NCI-H1436 treated with DMSO at 0.1 percent for 48 hours (cell line): ENCODE measurements at regions not wholly inside any gene's neighbourhood (a gene's known extent, or its start where the extent isn't known, plus 50 kb on each side); places are given as distances from the start of the nearest gene placed in this dataset.
"Not testable (repeated sequence)": the region's sequence is repeated elsewhere in the genome, so short reads cannot be mapped to it uniquely, and the experiment has no call there.

ENCODE experiments used
- DNase-seq: peaks from one replicate; lab custom pipeline; 2025; lab: John Stamatoyannopoulos, UW

DNA sequence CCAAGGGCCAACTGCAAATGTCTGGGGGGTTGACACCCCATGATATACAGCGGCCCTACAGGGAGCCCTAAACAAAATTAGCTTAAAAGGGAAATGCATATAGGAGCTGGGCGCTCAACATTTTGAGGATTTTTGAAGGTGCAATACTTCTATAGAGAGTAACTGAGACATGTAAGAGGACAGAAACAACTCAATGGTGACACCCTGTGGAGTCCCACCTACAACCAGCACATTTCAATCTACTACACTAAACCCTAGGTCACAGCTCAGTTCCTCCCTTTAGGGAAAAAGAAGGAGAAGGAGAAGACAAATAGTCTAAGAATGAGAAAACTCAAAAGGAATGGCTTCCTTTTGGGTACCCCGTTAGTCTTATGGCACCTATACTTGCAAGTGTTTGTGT is 1010.5 kb upstream of the NOVA1 start:
- no peak for DNase-seq

DNA sequence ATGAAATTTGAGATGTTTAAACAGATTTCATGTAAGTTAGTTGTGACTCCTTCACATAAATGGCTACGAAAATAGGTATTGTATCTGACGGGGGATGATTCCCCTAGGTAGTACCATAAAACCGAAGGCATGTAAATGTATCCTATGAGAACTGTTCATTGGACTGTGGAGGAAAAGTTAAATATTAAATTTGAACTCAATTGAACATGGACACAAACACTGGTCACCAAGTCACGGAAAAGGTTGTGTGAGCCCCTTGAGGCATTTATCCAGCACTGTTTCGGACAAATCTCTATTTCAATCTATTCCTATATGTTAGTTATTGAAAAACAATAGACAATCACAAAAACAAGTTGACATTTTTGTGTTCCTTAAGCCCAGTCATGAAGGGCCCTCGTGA is 1014.3 kb upstream of the NOVA1 start:
- no peak for DNase-seq

DNA sequence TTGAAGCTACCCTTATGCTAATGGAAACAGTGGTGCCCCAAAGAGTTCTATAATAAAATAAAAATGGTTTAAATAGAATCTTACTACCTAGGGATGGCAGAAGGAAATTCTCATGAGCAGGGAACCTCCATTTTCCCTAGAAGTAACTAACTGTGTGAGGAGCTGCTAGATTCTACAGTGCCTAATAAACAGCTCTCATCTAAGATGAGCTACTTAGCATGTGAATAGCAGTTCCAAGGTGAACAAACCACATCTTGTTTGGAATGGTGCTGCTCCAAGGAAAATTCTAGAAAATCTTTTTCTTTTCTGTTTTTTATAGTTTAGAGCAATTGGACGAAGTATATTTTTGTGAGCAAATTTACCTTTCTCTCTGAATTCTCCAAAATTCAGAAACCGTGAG is 1015.3 kb upstream of the NOVA1 start:
- no peak for DNase-seq

- no peak for DNase-seq
Measured at GRCh38 chr14:27623782-27624181, 1025.9 kb upstream of the NOVA1 start.

GRCh38 chr14:27634056-27634970 is 1036.5 kb upstream of the NOVA1 start:
- DNase-seq, result no peak

- DNase-seq, result not testable (repeated sequence)
Measured at GRCh38 chr14:27640688-27641087, 1042.9 kb upstream of the NOVA1 start.

- DNase-seq, result no peak
Measured at GRCh38 chr14:27642251-27642866, 1044.5 kb upstream of the NOVA1 start.

DNA sequence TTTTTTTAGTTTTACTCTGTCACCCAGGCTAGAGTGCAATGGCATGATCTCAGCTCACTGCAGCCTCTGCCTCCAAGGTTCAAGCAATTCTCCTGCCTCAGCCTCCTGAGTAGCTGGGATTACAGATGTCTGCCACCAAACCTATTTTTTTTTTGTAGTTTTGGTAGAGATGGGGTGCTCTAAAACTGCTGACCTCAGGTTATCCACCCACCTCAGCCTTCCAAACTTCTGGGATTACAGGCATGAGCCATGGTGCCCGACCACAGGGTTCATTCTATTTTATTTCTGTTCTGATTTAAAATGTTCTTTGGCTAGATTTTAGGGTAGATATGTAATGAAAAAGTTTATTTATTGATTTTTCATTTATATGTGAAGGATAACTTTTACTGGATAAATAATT is 1062.8 kb upstream of the NOVA1 start:
- DNase-seq, result no peak

- DNase-seq, result no peak
Measured at GRCh38 chr14:27668531-27668930, 1070.7 kb upstream of the NOVA1 start.

- DNase-seq, result no peak
Measured at GRCh38 chr14:27672047-27672446, 1074.2 kb upstream of the NOVA1 start.

DNA sequence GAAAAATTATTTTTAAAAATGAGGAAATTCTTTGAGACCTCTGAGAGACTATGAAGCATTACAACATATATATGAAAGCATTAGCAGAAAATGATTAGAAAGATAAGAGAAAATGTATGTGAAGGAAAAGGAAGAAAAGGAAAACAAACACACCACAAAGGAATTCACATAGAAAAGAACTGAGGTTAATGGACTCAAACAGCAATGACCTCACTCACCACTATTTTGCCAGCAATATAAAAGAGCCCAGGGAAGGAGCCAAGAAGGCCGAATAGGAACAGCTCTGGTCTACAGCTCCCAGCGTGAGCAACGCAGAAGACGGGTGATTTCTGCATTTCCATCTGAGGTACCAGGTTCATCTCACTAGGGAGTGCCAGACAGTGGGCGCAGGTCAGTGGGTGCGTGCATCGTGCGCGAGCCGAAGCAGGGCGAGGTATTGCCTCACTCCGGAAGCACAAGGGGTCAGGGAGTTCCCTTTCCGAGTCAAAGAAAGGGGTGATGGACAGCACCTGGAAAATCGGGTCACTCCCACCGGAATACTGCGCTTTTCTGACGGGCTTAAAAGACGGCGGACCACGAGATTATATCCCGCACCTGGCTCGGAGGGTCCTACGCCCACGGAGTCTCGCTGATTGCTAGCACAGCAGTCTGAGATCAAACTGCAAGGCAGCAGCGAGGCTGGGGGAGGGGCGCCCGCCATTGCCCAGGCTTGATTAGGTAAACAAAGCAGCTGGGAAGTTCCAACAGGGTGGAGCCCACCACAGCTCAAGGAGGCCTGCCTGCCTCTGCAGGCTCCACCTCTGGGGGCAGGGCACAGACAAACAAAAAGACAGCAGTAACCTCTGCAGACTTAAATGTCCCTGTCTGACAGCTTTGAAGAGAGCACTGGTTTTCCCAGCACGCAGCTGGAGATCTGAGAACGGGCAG is 1075.2 kb upstream of the NOVA1 start:
- not testable (repeated sequence) for DNase-seq

- no peak for DNase-seq
Measured at GRCh38 chr14:27686137-27686536, 1080.5 kb upstream of the FOXG1 start.

DNA sequence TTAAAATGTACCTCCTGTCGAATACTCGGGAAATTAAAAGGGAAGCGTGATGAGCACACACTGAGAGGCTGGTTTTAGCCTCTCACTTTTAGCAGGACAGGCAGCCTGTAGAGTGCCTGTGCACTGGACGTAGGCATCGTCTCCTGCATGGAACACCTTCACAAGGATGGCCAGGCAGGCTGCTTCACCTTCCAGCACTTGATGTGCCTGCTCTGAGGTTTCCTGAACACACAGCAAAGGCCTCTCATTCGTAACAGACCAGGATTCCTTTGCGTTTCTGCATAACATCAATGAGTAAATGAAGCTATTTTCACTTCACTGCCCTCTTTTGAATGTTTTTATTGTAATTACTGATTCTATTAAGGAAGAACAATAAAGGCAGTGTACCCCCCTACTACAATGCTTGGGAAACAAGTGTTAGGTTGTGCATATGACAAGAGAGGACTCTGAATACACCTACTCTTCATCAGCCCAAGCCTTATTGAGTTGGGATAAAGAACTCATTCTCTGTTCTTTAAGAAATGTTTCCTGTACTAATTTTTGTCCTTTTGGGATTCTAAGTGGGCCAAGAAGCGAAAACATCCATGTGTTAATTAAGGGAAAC is 1077.6 kb upstream of the FOXG1 start:
- DNase-seq, result no peak

DNA sequence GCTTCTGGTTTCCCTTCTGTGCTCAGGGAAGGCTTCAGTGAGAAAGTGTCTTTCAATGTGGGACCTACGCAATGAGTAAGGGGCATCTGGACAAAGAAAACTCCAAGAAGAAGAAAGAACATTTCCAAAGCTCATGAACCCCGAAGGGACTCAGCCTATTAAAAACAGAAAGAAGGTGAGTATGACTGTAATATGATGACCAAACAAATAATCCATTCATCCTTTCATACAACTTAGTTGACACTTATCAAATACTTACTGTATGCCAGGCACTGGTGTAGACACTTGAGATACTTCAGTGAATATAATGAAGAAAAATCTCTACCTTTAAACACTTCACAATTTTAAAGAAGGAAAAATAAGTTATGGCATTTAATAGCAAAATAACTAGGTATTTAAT is 1054.2 kb upstream of the FOXG1 start:
- no peak for DNase-seq

- no peak for DNase-seq
Measured at GRCh38 chr14:27715561-27715960, 1051.0 kb upstream of the FOXG1 start.

- no peak for DNase-seq
Measured at GRCh38 chr14:27721760-27722159, 1044.8 kb upstream of the FOXG1 start.

DNA sequence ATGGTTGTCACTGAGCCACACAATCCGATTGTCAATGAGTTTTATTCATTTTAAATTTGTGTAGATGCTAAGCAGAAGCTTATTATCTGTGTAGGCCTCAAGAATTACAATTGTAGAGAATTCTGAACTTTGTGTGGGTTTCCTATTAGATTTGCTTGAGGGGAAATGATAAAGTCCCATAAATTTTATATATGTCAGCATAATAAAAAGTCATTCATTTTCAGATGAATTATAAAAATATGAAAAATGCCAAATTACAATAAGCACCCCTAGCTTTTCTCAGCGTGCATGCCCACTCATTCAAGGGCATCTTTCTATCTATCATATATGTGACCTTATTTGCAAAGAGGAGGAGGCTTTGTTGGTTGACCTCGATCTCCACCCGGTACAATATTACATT is 1041.1 kb upstream of the FOXG1 start:
- no peak for DNase-seq

- no peak for DNase-seq
Measured at GRCh38 chr14:27727251-27727770, 1039.3 kb upstream of the FOXG1 start.

- no peak for DNase-seq
Measured at GRCh38 chr14:27730204-27730603, 1036.4 kb upstream of the FOXG1 start.

- DNase-seq, result no peak
Measured at GRCh38 chr14:27739657-27740156, 1026.9 kb upstream of the FOXG1 start.

DNA sequence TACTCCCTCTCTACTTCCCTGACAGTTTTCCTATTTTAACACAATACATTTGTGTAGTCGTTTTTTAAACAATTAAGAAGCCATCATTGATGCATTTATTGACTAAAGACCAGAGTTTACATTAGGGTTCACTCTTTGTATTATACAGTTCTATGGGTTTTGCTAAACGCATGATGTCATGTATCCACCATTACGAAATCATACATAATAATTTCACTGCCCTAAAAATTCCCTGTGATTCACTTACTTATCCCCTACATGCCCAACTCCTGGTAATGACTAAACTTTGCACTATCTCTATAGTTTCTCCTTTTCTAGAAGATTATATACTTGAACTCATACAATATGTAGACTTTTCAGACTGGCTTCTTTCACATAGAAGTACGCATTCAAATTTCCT is 1016.5 kb upstream of the FOXG1 start:
- no peak for DNase-seq

DNA sequence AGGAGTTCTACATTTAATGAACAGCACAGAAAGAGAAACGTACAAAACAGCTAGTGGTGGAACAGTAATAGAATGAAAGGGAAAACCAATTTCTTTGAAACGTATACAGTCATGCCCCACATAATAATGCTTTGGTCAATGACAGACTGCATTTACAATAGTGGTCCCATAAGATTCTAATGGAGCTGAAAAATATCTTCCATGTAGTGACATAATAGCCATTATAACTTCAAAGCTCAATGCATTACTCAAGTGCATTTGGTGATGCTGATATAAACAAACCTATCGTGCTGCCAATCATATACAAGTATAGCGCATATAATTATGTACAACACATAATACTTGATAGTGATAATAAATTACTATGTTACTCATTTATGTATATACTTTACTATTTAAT is 1008.9 kb upstream of the FOXG1 start:
- DNase-seq, result not testable (repeated sequence)
